Ascending aorta (tissue), 2 donors: ENCODE measurements at regions not wholly inside any gene's neighbourhood (a gene's known extent, or its start where the extent isn't known, plus 50 kb on each side); places are given as distances from the start of the nearest gene placed in this dataset.
"Not testable (repeated sequence)": the region's sequence is repeated elsewhere in the genome, so short reads cannot be mapped to it uniquely, and the experiment has no call there.

ENCODE experiments used
- DNase-seq, 2 donors: peaks; one replicate each; pipeline ENCODE4 v3.0.0-alpha.2; 2019; ENCODE audit warnings: low spot score in 2 of 2
- H3K27ac ChIP-seq, 2 donors: fragments of 200-600 bp; sonication (generic); one replicate each; pipeline ENCODE4 v1.5.1; 2016 to 2017; ENCODE audit warnings: mild to moderate bottlenecking in 1 of 2
- H3K27me3 ChIP-seq: fragments of 200-600 bp; sonication (generic); one replicate; pipeline ENCODE4 v1.5.1; 2017
- H3K36me3 ChIP-seq, 2 donors: fragments of 200-600 bp; sonication (generic); one replicate each; pipeline ENCODE4 v1.5.1; 2016
- H3K4me1 ChIP-seq, 2 donors: fragments of 200-600 bp; sonication (generic); one replicate each; pipeline ENCODE4 v1.5.1; 2016 to 2017; ENCODE audit warnings: mild to moderate bottlenecking in 1 of 2
- H3K4me3 ChIP-seq, 2 donors: fragments of 200-600 bp; sonication (generic); one replicate each; pipeline ENCODE4 v1.5.1; 2016 to 2017; ENCODE audit warnings: mild to moderate bottlenecking in 1 of 2
- H3K9me3 ChIP-seq, 2 donors: fragments of 200-600 bp; sonication (generic); one replicate each; pipeline ENCODE4 v1.5.1; 2016
- intact Hi-C: fragments of 100-400 bp; cut with DNase I; formaldehyde crosslinking; loops from one replicate; pipeline ENCODE4 v1.15.1; 2023
- TF ChIP-seq, protein P1 (sequence below), 3 experiments: fragments of 200-600 bp in 2 of 3; fragments of 450-650 bp in 1 of 3; sonication (generic) in 2 of 3; IDR thresholded peaks; one replicate each; pipeline ENCODE4 v1.5.1; 2016 to 2019; ENCODE audit warnings: antibody characterized with exemption in 3 of 3, mild to moderate bottlenecking in 1 of 3, moderate library complexity in 1 of 3

DNA sequence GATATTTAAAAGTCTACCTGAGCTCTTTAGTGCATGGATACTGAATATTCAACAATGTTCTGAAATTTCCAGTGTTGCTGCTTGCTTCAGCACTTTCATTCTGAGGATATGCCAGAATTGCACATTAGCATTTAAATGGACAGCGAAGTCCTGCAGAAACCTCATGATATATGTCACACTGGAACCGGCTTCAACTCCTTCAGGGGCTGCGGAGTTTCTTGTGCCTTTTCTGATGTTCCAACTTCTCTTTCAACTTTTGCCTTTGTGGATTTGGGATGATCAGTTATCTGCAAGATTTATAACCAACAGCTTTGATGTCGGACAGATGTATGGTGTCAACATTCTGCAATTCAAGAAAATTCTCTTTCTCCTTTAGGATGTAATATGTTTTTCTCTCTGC, 142.5 kb upstream of the LMNTD1 start:
- intact Hi-C loops = no loop called here
- H3K27me3 ChIP-seq = no peaks in the 10 kb centered on the region
- H3K4me1 ChIP-seq = no peaks in the 10 kb centered on the region
- no peak for DNase-seq
- no peak overlapping the region for H3K27ac ChIP-seq
- TF ChIP-seq, protein P1, sequence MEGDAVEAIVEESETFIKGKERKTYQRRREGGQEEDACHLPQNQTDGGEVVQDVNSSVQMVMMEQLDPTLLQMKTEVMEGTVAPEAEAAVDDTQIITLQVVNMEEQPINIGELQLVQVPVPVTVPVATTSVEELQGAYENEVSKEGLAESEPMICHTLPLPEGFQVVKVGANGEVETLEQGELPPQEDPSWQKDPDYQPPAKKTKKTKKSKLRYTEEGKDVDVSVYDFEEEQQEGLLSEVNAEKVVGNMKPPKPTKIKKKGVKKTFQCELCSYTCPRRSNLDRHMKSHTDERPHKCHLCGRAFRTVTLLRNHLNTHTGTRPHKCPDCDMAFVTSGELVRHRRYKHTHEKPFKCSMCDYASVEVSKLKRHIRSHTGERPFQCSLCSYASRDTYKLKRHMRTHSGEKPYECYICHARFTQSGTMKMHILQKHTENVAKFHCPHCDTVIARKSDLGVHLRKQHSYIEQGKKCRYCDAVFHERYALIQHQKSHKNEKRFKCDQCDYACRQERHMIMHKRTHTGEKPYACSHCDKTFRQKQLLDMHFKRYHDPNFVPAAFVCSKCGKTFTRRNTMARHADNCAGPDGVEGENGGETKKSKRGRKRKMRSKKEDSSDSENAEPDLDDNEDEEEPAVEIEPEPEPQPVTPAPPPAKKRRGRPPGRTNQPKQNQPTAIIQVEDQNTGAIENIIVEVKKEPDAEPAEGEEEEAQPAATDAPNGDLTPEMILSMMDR (IDR thresholded peaks at IDR 0.05) = no peak
- H3K36me3 ChIP-seq = no peaks in the 10 kb centered on the region
- H3K4me3 ChIP-seq = no peak overlapping the region
- H3K9me3 ChIP-seq = no peaks in the 10 kb centered on the region

DNA sequence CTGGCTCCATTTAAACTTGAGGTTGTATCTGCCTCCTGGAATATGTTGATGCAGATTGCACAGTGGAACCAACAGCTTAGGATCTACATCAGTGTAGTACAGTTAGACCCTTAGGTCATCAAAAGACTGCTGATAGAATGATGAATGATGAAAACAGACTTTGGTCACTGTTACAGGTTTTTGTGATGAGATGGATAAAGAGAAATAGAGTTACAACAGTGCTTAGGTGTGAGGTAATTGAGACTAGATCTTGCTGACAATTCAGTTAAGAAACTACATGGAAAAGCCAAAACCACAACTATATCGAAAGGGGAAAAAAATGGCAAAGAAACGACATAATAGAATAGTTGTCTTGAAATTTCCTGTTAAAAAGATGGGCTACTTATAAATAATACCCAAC, 145.7 kb upstream of the LMNTD1 start:
- intact Hi-C loops = no loop called here
- TF ChIP-seq, protein P1 (IDR thresholded peaks at IDR 0.05) = no peak

DNA sequence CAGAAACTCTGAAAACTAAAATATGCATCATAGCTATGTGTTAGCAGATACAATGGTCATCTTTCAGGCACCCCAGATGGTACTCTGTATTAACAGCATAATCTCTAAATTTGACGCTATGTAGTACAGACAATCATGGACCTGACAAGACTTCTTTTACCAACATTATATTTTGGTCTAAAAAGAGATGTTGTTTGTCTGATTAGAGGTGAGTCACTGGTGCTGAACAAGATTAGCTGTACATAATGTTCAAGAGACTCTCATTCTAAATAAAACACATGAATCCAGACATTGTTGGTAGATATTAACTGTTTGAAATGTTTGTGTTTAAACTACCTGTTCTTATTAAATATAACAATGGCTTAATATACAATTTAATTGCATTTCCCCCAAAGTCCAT, 146.4 kb upstream of the LMNTD1 start:
- intact Hi-C loops = no loop called here

More for the DNA sequence above, 145.7 kb upstream of the LMNTD1 start:
- H3K36me3 ChIP-seq = no peaks in the 10 kb centered on the region
- H3K4me1 ChIP-seq = no peaks in the 10 kb centered on the region
- H3K27me3 ChIP-seq = no peaks in the 10 kb centered on the region
- H3K9me3 ChIP-seq = peaks cover 0 to 2% of the 10 kb centered on the region in 2 donors
- DNase-seq = no peak
- H3K4me3 ChIP-seq = no peak overlapping the region
- no peak overlapping the region for H3K27ac ChIP-seq

DNA sequence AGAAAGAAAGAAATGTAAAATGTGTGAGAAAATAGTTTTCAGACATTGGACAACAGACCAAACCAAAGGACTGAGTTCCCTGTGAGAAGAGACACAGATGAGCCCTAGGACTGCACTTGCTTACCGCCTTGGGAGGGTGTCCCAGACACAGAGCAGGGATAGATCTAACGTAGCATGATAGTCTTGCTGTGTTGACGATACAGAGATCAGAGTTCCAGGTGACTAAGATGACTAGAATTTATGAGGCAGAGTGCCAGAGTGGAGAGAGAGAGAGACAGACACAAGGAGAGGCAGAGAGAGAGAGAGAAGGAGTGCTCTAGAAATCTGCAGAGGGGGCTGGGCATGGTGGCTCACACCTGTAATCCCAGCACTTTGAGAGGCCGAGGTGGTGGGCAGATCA, 148.2 kb upstream of the LMNTD1 start:
- TF ChIP-seq, protein P1 (IDR thresholded peaks at IDR 0.05) = no peak
- Histone ChIP-seq H3K9me3 (peaks cover 0 to 2% of the 10 kb centered on the region in 2 donors), H3K4me1 (no peaks in the 10 kb centered on the region), H3K27me3 (no peaks in the 10 kb centered on the region), H3K27ac (no peak overlapping the region), H3K4me3 (no peak overlapping the region), H3K36me3 (no peaks in the 10 kb centered on the region)
- no peak for DNase-seq
- intact Hi-C loops = no loop called here

More for the DNA sequence above, 146.4 kb upstream of the LMNTD1 start:
- TF ChIP-seq, protein P1 (IDR thresholded peaks at IDR 0.05) = no peak
- H3K4me1 ChIP-seq = no peaks in the 10 kb centered on the region
- no peak overlapping the region for H3K4me3 ChIP-seq
- H3K27me3 ChIP-seq = no peaks in the 10 kb centered on the region
- H3K36me3 ChIP-seq = no peaks in the 10 kb centered on the region
- no peak overlapping the region for H3K27ac ChIP-seq
- H3K9me3 ChIP-seq = peaks cover 0 to 2% of the 10 kb centered on the region in 2 donors
- no peak for DNase-seq

DNA sequence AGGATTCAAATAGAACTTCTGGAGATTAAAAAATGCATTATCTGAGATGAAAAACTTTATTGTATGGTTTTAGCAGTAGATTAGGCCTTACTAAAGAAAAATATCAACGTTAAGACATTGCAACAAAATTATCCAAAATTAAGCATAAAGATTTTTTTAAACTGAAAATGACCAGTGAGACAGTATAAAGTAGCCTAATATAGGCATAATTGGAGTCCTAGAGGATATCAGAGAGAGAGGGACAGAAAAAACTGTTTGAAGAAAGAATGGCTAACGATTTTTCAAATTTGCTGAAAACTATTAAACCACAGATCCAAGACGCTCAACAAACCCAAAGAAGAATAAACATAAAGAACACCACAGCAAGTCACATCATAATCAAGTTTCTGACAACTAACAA, 149.5 kb upstream of the LMNTD1 start:
- Histone ChIP-seq H3K9me3 (peaks cover 2 to 3% of the 10 kb centered on the region in 2 donors), H3K27ac (no peak overlapping the region), H3K4me1 (no peaks in the 10 kb centered on the region), H3K36me3 (no peaks in the 10 kb centered on the region), H3K4me3 (no peak overlapping the region), H3K27me3 (no peaks in the 10 kb centered on the region)
- DNase-seq = no peak
- TF ChIP-seq, protein P1 (IDR thresholded peaks at IDR 0.05) = no peak
- intact Hi-C loops = no loop called here

DNA sequence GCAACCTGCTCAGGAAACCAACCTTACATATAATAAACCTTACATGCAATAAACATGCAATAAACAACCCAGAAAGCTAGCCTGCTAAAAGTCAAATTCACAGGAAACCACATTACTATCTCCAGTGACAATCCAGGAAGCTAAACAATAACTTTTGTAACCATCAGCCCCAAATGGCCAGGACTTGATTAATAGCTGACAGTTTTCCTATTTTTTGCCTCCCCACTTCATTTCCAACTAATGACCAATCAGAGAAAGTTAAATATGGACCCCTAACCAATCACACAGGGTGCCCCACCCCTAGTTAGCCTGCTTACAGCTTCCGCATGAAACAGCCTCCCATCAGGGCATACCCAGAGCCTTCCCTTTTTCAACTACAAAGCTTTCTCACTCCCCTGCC, 152.2 kb upstream of the LMNTD1 start:
- TF ChIP-seq, protein P1 (IDR thresholded peaks at IDR 0.05) = no peak
- Histone ChIP-seq H3K27ac (no peak overlapping the region), H3K36me3 (no peaks in the 10 kb centered on the region), H3K27me3 (no peaks in the 10 kb centered on the region), H3K4me1 (no peaks in the 10 kb centered on the region), H3K4me3 (no peak overlapping the region), H3K9me3 (peaks cover 2 to 3% of the 10 kb centered on the region in 2 donors)
- intact Hi-C loops = no loop called here
- DNase-seq = no peak

DNA sequence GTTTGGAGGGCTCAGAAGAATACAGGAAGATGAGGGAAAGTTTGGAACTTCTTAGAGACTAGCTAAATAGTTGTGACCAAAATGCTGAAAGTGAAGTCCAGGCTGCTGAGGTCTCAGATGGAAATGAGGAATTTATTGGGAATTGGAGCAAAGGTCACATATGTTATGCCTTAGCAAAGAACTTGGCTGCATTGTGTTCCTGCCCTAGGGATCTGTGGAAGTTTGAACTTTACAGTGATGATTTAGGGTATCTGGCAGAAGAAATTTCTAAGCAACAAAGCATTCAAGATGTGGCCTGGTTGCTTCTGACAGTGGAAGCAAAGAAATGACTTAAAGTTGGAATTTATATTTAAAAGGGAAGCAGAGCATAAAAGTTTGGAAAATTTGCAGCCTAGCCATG, 153.6 kb upstream of the LMNTD1 start:
- H3K27me3 ChIP-seq, H3K9me3 ChIP-seq, H3K4me3 ChIP-seq, H3K36me3 ChIP-seq, H3K4me1 ChIP-seq, DNase-seq, intact Hi-C loops, H3K27ac ChIP-seq: not testable (repeated sequence)
